ENCODE measurements at regions not wholly inside any gene's neighbourhood (a gene's known extent, or its start where the extent isn't known, plus 50 kb on each side); places are given as distances from the start of the nearest gene placed in this dataset.

GRCh38 chr12:126547905-126548304 lies 1482.7 kb downstream of the AACS start:
- H3K36me3 Mint-ChIP-seq (ENCODE audit: insufficient read depth): peaks cover 2% of the 10 kb centered on the region

GRCh38 chr12:126551869-126552268 lies 1486.6 kb downstream of the AACS start:
- H3K36me3 Mint-ChIP-seq (ENCODE audit: insufficient read depth): peaks cover 1% of the 10 kb centered on the region
- no peaks in the 10 kb centered on the region for H3K27me3 Mint-ChIP-seq
- H3K9me3 Mint-ChIP-seq (ENCODE audit: low read depth): peaks cover 5% of the 10 kb centered on the region
- peaks cover 20% of the 10 kb centered on the region for H3K4me1 Mint-ChIP-seq (ENCODE audit: low read depth)
- no peak for DNase-seq (ENCODE audit: low spot score, unreplicated experiment)
- H3K27ac Mint-ChIP-seq: no peak overlapping the region
- H3K4me3 Mint-ChIP-seq (ENCODE audit: low read depth): no peak overlapping the region
- no peak for TF ChIP-seq CTCF (IDR thresholded peaks at IDR 0.05; ENCODE audit: unreplicated experiment)

More at GRCh38 chr12:126547905-126548304, 1482.7 kb downstream of the AACS start:
- Mint-ChIP-seq H3K27me3 (no peaks in the 10 kb centered on the region), H3K4me3 (ENCODE audit: low read depth) (no peak overlapping the region), H3K4me1 (ENCODE audit: low read depth) (peaks cover 10% of the 10 kb centered on the region), H3K27ac (no peak overlapping the region), H3K9me3 (ENCODE audit: low read depth) (peaks cover 7% of the 10 kb centered on the region)
- DNase-seq (ENCODE audit: low spot score, unreplicated experiment): no peak
- no peak for TF ChIP-seq CTCF (IDR thresholded peaks at IDR 0.05; ENCODE audit: unreplicated experiment)

- Mint-ChIP-seq H3K4me3 (ENCODE audit: low read depth) (no peak overlapping the region), H3K27me3 (no peaks in the 10 kb centered on the region), H3K36me3 (ENCODE audit: insufficient read depth) (peaks cover 1% of the 10 kb centered on the region), H3K9me3 (ENCODE audit: low read depth) (peaks cover 5% of the 10 kb centered on the region), H3K4me1 (ENCODE audit: low read depth) (peaks cover 37% of the 10 kb centered on the region), H3K27ac (no peak overlapping the region)
- no peak for TF ChIP-seq CTCF (IDR thresholded peaks at IDR 0.05; ENCODE audit: unreplicated experiment)
- DNase-seq (ENCODE audit: low spot score, unreplicated experiment): no peak
Observed at GRCh38 chr12:126554625-126555024, 1489.4 kb downstream of the AACS start.

GRCh38 chr12:126557659-126558058 lies 1492.4 kb downstream of the AACS start:
- Mint-ChIP-seq H3K27me3 (peaks cover 5% of the 10 kb centered on the region), H3K4me3 (ENCODE audit: low read depth) (peak overlapping the region; percentile 51), H3K27ac (peak overlapping the region; percentile 66), H3K4me1 (ENCODE audit: low read depth) (peaks cover 31% of the 10 kb centered on the region), H3K36me3 (ENCODE audit: insufficient read depth) (peaks cover 1% of the 10 kb centered on the region), H3K9me3 (ENCODE audit: low read depth) (peaks cover 5% of the 10 kb centered on the region)
- DNase-seq (ENCODE audit: low spot score, unreplicated experiment): no peak
- no peak for TF ChIP-seq CTCF (IDR thresholded peaks at IDR 0.05; ENCODE audit: unreplicated experiment)

GRCh38 chr12:126558219-126558618 lies 1493.0 kb downstream of the AACS start:
- peaks cover 5% of the 10 kb centered on the region for H3K9me3 Mint-ChIP-seq (ENCODE audit: low read depth)
- TF ChIP-seq CTCF (IDR thresholded peaks at IDR 0.05; ENCODE audit: unreplicated experiment): no peak
- H3K27me3 Mint-ChIP-seq: peaks cover 5% of the 10 kb centered on the region
- peaks cover 1% of the 10 kb centered on the region for H3K36me3 Mint-ChIP-seq (ENCODE audit: insufficient read depth)
- DNase-seq (ENCODE audit: low spot score, unreplicated experiment): no peak
- peak overlapping the region; percentile 66 for H3K27ac Mint-ChIP-seq
- peaks cover 34% of the 10 kb centered on the region for H3K4me1 Mint-ChIP-seq (ENCODE audit: low read depth)
- no peak overlapping the region for H3K4me3 Mint-ChIP-seq (ENCODE audit: low read depth)

Measured in progenitor cell of endocrine pancreas (in vitro differentiated cells).